WTC11 (cell line): ENCODE measurements at regions not wholly inside any gene's neighbourhood (a gene's known extent, or its start where the extent isn't known, plus 50 kb on each side); places are given as distances from the start of the nearest gene placed in this dataset.
"Not testable (repeated sequence)": the region's sequence is repeated elsewhere in the genome, so short reads cannot be mapped to it uniquely, and the experiment has no call there.

ENCODE experiments used
- ATAC-seq: fragments of 200-7000 bp; cut with Tn5 transposase; 2 replicates; pipeline ENCODE4 v1.10.0; 2021; ENCODE audit warnings: mild to moderate bottlenecking, moderate library complexity
- CTCF ChIA-PET: fragments of 300-600 bp; sonication (Branson Sonifier 250); formaldehyde crosslinking; loops from one replicate; lab custom pipeline; 2021; ENCODE audit warnings: antibody characterized with exemption; lab: Charles Lee
- POLR2A ChIA-PET: fragments of 350-600 bp; sonication (Branson Sonifier 250); formaldehyde crosslinking; loops from one replicate; lab custom pipeline; 2021; ENCODE audit warnings: antibody characterized with exemption; lab: Charles Lee
- DNase-seq: peaks from one replicate; pipeline ENCODE4 v3.0.0; 2021; ENCODE audit warnings: low spot score
- H3K27ac Mint-ChIP-seq: 2 replicates; pipeline ENCODE4 v1.8.0; 2021; ENCODE audit warnings: mixed read lengths
- H3K27me3 Mint-ChIP-seq: 2 replicates; pipeline ENCODE4 v1.8.0; 2021; ENCODE audit warnings: low read depth, mild to moderate bottlenecking, moderate library complexity, mixed read lengths
- H3K36me3 Mint-ChIP-seq: 2 replicates; pipeline ENCODE4 v1.8.0; 2021; ENCODE audit warnings: mixed read lengths
- H3K4me1 Mint-ChIP-seq: 2 replicates; pipeline ENCODE4 v1.8.0; 2022; ENCODE audit warnings: mixed read lengths
- H3K4me3 Mint-ChIP-seq: 2 replicates; pipeline ENCODE4 v1.8.0; 2021; ENCODE audit warnings: mild to moderate bottlenecking, moderate library complexity, mixed read lengths
- H3K9me3 Mint-ChIP-seq: 2 replicates; pipeline ENCODE4 v1.8.0; 2021; ENCODE audit warnings: mixed read lengths
- ATF1 ChIP-seq: sonication (generic); formaldehyde crosslinking; IDR thresholded peaks from 2 replicates; pipeline ENCODE4 v1.8.1; 2023; ENCODE audit warnings: mild to moderate bottlenecking, moderate library complexity, missing genetic modification reagents
- ATF3 ChIP-seq: sonication (generic); formaldehyde crosslinking; conservative IDR thresholded peaks from 2 replicates; pipeline ENCODE4 v1.8.1; 2022; ENCODE audit warnings: mild to moderate bottlenecking, missing genetic modification reagents
- CREM ChIP-seq: sonication (generic); formaldehyde crosslinking; IDR thresholded peaks from 2 replicates; pipeline ENCODE4 v1.8.1; 2022; ENCODE audit warnings: mild to moderate bottlenecking, missing genetic modification reagents, moderate library complexity
- ETV6 ChIP-seq: sonication (generic); formaldehyde crosslinking; IDR thresholded peaks from 2 replicates; pipeline ENCODE4 v1.8.1; 2022; ENCODE audit warnings: mild to moderate bottlenecking, missing genetic modification reagents
- FOXJ3 ChIP-seq: sonication (generic); formaldehyde crosslinking; IDR thresholded peaks from 2 replicates; pipeline ENCODE4 v1.9.0; 2021; ENCODE audit warnings: missing genetic modification reagents, mild to moderate bottlenecking, borderline replicate concordance
- HMGA2 ChIP-seq: fragments of 250-450 bp; sonication (Bioruptor Pico); IDR thresholded peaks from 2 replicates; pipeline ENCODE4 v1.4.0; 2021; ENCODE audit warnings: mild to moderate bottlenecking, moderate library complexity
- NFE2L1 ChIP-seq: sonication (generic); formaldehyde crosslinking; IDR thresholded peaks from 2 replicates; pipeline ENCODE4 v1.8.1; 2023; ENCODE audit warnings: missing genetic modification reagents
- NR1H2 ChIP-seq: sonication (generic); formaldehyde crosslinking; IDR thresholded peaks from 2 replicates; pipeline ENCODE4 v1.9.0; 2021; ENCODE audit warnings: mild to moderate bottlenecking, moderate library complexity, missing genetic modification reagents
- SMAD3 ChIP-seq: sonication (generic); formaldehyde crosslinking; IDR thresholded peaks from 2 replicates; pipeline ENCODE4 v1.8.0; 2022; ENCODE audit warnings: missing genetic modification reagents, mild to moderate bottlenecking, borderline replicate concordance
- SMAD4 ChIP-seq: sonication (generic); formaldehyde crosslinking; IDR thresholded peaks from 2 replicates; pipeline ENCODE4 v1.8.0; 2022; ENCODE audit warnings: mild to moderate bottlenecking, missing genetic modification reagents
- USF2 ChIP-seq: sonication (generic); formaldehyde crosslinking; IDR thresholded peaks from 2 replicates; pipeline ENCODE4 v1.8.1; 2023; ENCODE audit warnings: mild to moderate bottlenecking, missing genetic modification reagents, moderate library complexity
- ZNF121 ChIP-seq: sonication (generic); formaldehyde crosslinking; IDR thresholded peaks from 2 replicates; pipeline ENCODE4 v1.8.0; 2023; ENCODE audit warnings: missing genetic modification reagents
- ZNF232 ChIP-seq: sonication (generic); formaldehyde crosslinking; IDR thresholded peaks from 2 replicates; pipeline ENCODE4 v1.8.0; 2022; ENCODE audit warnings: mild to moderate bottlenecking, missing genetic modification reagents
- ZNF263 ChIP-seq: sonication (generic); formaldehyde crosslinking; IDR thresholded peaks from 2 replicates; pipeline ENCODE4 v1.8.1; 2022; ENCODE audit warnings: low read depth, mild to moderate bottlenecking, moderate library complexity, missing genetic modification reagents
- ZNF532 ChIP-seq: fragments of 250-450 bp; sonication (Bioruptor Pico); IDR thresholded peaks from 2 replicates; pipeline ENCODE4 v1.9.0; 2021; ENCODE audit warnings: mild to moderate bottlenecking, borderline replicate concordance

GRCh38 chr6:67880939-67881705 lies 754.0 kb upstream of the ADGRB3 start:
- ChIA-PET POLR2A (no interaction called here), CTCF (no interaction called here)
- H3K4me1 Mint-ChIP-seq: peaks cover 7% of the 10 kb centered on the region
- DNase-seq (no peak), ATAC-seq (no peak)
- TF ChIP-seq SMAD4 (no peak), ZNF232 (CRISPR knock-in tag) (no peak), ZNF121 (CRISPR knock-in tag) (no peak), FOXJ3 (no peak), ZNF532 (CRISPR knock-in tag) (no peak), ATF1 (no peak), NFE2L1 (CRISPR knock-in tag) (no peak), CREM (CRISPR knock-in tag) (no peak), HMGA2 (no peak), ATF3 (no peak), USF2 (CRISPR knock-in tag) (no peak), NR1H2 (CRISPR knock-in tag) (no peak), ZNF263 (CRISPR knock-in tag) (no peak), SMAD3 (CRISPR knock-in tag) (no peak), ETV6 (no peak)
- H3K36me3 Mint-ChIP-seq: peaks cover 3% of the 10 kb centered on the region
- H3K9me3 Mint-ChIP-seq: peaks cover 12% of the 10 kb centered on the region
- no peak overlapping the region for H3K27ac Mint-ChIP-seq
- no peak overlapping the region for H3K4me3 Mint-ChIP-seq
- H3K27me3 Mint-ChIP-seq: no peaks in the 10 kb centered on the region

GRCh38 chr6:67880343-67880742 lies 754.7 kb upstream of the ADGRB3 start:
- POLR2A ChIA-PET, DNase-seq, H3K4me1 Mint-ChIP-seq, H3K36me3 Mint-ChIP-seq, ATAC-seq, CTCF ChIA-PET, H3K27me3 Mint-ChIP-seq, H3K27ac Mint-ChIP-seq, H3K4me3 Mint-ChIP-seq: not testable (repeated sequence)
- peaks cover 16% of the 10 kb centered on the region for H3K9me3 Mint-ChIP-seq

GRCh38 chr6:67879928-67880327 lies 755.2 kb upstream of the ADGRB3 start:
- POLR2A ChIA-PET, H3K36me3 Mint-ChIP-seq, H3K4me3 Mint-ChIP-seq, H3K27ac Mint-ChIP-seq, H3K4me1 Mint-ChIP-seq, CTCF ChIA-PET, H3K27me3 Mint-ChIP-seq, ATAC-seq, DNase-seq: not testable (repeated sequence)
- peaks cover 18% of the 10 kb centered on the region for H3K9me3 Mint-ChIP-seq

GRCh38 chr6:67879105-67879904 lies 755.8 kb upstream of the ADGRB3 start:
- DNase-seq, H3K27ac Mint-ChIP-seq, ATAC-seq, CTCF ChIA-PET, H3K4me3 Mint-ChIP-seq, H3K27me3 Mint-ChIP-seq, H3K4me1 Mint-ChIP-seq, POLR2A ChIA-PET: not testable (repeated sequence)
- Mint-ChIP-seq H3K36me3 (peaks cover 11% of the 10 kb centered on the region), H3K9me3 (peaks cover 25% of the 10 kb centered on the region)

- DNase-seq, H3K27me3 Mint-ChIP-seq, H3K27ac Mint-ChIP-seq, CTCF ChIA-PET, H3K4me3 Mint-ChIP-seq, POLR2A ChIA-PET, H3K4me1 Mint-ChIP-seq, ATAC-seq: not testable (repeated sequence)
- Mint-ChIP-seq H3K9me3 (peaks cover 36% of the 10 kb centered on the region), H3K36me3 (peaks cover 22% of the 10 kb centered on the region)
Observed at GRCh38 chr6:67878216-67878615, 756.9 kb upstream of the ADGRB3 start.
